Peyer's patch (tissue), 4 donors: ENCODE measurements at regions not wholly inside any gene's neighbourhood (a gene's known extent, or its start where the extent isn't known, plus 50 kb on each side); places are given as distances from the start of the nearest gene placed in this dataset.

Experiments used
- DNase-seq, 3 donors: peaks; one replicate each; pipeline ENCODE4 v3.0.0-alpha.2; 2017 to 2019
- H3K27ac ChIP-seq, 4 donors: fragments of 200-600 bp; sonication (generic); one replicate each; pipeline ENCODE4 v1.5.1; 2016 to 2019
- H3K27me3 ChIP-seq, 2 donors: fragments of 200-600 bp; sonication (generic); one replicate each; pipeline ENCODE4 v1.5.1; 2019
- H3K36me3 ChIP-seq, 3 donors: fragments of 200-600 bp; sonication (generic); one replicate each; pipeline ENCODE4 v1.5.1; 2016 to 2019
- H3K4me1 ChIP-seq, 4 donors: fragments of 200-600 bp; sonication (generic); one replicate each; pipeline ENCODE4 v1.5.1; 2016 to 2019
- H3K4me3 ChIP-seq, 4 donors: fragments of 200-600 bp; sonication (generic); 1 replicate in 3 of 4; 2 replicates in 1 of 4; pipeline ENCODE4 v1.5.1; 2016 to 2019; ENCODE audit warnings: mild to moderate bottlenecking in 1 of 4
- H3K9me3 ChIP-seq, 4 donors: fragments of 200-600 bp; sonication (generic); one replicate each; pipeline ENCODE4 v1.5.1; 2016 to 2019; ENCODE audit warnings: mild to moderate bottlenecking in 1 of 4
- POLR2A ChIP-seq, 2 donors: fragments of 450-650 bp; IDR thresholded peaks; one replicate each; pipeline ENCODE4 v1.5.1; 2017; ENCODE audit warnings: antibody characterized with exemption in 2 of 2, mild to moderate bottlenecking in 2 of 2, moderate library complexity in 2 of 2
- TF ChIP-seq, protein P1 (sequence below), 6 experiments: fragments of 450-650 bp in 4 of 6; fragments of 200-600 bp in 2 of 6; sonication (generic) in 1 of 6; IDR thresholded peaks; one replicate each; pipeline ENCODE4 v1.5.1; 2017 to 2019; ENCODE audit warnings: antibody characterized with exemption in 6 of 6, mild to moderate bottlenecking in 3 of 6, moderate library complexity in 1 of 6

DNA sequence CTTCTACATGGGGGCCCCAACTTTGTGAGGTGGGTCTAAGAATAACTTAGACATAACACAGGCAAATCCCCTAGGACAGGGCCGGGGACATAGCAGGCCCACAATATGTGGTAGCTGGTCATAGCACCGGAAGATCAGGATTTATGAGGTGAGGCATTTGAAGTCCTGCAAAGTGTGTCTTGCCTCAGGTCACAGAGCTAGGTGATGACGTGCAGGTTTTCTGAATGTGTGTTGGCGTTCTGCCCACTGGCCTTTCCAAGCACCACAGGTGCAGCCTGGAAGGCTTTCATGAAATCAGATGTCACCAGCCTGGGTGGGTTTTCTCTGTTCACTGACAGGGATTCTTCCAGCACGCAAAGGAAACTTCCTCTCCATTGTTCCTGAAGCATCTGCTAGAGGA, 119.1 kb downstream of the LRATD1 start:
- DNase-seq = no peak
- Histone ChIP-seq H3K4me3 (no peak overlapping the region), H3K27ac (no peak overlapping the region), H3K36me3 (no peaks in the 10 kb centered on the region), H3K27me3 (no peaks in the 10 kb centered on the region), H3K9me3 (no peaks in the 10 kb centered on the region), H3K4me1 (no peaks in the 10 kb centered on the region)
- TF ChIP-seq, protein P1, sequence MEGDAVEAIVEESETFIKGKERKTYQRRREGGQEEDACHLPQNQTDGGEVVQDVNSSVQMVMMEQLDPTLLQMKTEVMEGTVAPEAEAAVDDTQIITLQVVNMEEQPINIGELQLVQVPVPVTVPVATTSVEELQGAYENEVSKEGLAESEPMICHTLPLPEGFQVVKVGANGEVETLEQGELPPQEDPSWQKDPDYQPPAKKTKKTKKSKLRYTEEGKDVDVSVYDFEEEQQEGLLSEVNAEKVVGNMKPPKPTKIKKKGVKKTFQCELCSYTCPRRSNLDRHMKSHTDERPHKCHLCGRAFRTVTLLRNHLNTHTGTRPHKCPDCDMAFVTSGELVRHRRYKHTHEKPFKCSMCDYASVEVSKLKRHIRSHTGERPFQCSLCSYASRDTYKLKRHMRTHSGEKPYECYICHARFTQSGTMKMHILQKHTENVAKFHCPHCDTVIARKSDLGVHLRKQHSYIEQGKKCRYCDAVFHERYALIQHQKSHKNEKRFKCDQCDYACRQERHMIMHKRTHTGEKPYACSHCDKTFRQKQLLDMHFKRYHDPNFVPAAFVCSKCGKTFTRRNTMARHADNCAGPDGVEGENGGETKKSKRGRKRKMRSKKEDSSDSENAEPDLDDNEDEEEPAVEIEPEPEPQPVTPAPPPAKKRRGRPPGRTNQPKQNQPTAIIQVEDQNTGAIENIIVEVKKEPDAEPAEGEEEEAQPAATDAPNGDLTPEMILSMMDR (IDR thresholded peaks at IDR 0.05) = no peak
- TF ChIP-seq POLR2A (IDR thresholded peaks at IDR 0.05) = no peak

DNA sequence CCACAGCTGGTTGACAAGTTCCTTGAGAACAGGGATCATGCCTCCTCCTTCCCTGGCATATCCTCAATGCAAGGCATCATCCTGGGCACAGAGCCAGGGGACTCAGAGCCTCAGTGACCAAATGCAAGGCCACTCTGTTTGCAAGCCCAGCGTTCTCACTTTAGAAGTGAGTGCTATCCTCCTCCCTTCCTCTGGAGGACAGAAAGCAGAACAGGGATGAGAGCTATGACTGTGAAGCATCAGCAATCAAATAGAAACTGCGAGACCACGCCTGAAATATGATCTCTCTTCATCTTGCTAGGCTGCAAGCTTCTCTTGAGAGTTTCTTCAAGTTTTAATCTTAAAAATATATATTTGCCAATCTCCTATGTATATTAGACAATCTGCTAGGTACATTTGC, 119.8 kb downstream of the LRATD1 start:
- Histone ChIP-seq H3K4me1 (no peaks in the 10 kb centered on the region), H3K4me3 (no peak overlapping the region), H3K9me3 (no peaks in the 10 kb centered on the region), H3K27ac (no peak overlapping the region), H3K27me3 (no peaks in the 10 kb centered on the region), H3K36me3 (no peaks in the 10 kb centered on the region)
- no peak for TF ChIP-seq POLR2A (IDR thresholded peaks at IDR 0.05)
- TF ChIP-seq, protein P1 (IDR thresholded peaks at IDR 0.05) = no peak
- no peak for DNase-seq

DNA sequence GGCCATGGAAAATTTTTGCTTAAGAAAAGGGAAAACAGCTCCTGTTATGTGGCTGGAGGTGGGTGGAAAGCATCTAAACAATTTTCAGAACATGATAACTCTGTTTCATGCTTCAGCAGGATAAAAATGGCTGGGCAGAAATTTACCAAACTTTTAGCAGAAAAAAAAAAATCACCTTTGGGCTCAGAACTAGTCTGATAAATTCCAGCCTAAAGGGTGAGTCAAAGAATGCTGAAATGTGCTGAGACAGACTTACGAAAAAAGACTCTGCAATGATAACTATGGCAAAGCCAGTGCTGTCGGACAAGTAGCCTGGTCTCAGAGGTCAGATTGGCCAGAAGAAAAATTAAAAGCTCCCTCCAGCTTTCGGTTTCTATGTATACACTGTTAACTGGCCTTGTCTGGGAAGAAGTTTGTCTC, 123.6 kb downstream of the LRATD1 start:
- no peak for TF ChIP-seq POLR2A (IDR thresholded peaks at IDR 0.05)
- TF ChIP-seq, protein P1 (IDR thresholded peaks at IDR 0.05) = no peak
- Histone ChIP-seq H3K27ac (peak overlapping the region in 1 of 4 donors; percentile 23), H3K9me3 (no peaks in the 10 kb centered on the region), H3K4me3 (no peak overlapping the region), H3K27me3 (no peaks in the 10 kb centered on the region), H3K4me1 (no peaks in the 10 kb centered on the region), H3K36me3 (no peaks in the 10 kb centered on the region)
- DNase-seq = no peak

DNA sequence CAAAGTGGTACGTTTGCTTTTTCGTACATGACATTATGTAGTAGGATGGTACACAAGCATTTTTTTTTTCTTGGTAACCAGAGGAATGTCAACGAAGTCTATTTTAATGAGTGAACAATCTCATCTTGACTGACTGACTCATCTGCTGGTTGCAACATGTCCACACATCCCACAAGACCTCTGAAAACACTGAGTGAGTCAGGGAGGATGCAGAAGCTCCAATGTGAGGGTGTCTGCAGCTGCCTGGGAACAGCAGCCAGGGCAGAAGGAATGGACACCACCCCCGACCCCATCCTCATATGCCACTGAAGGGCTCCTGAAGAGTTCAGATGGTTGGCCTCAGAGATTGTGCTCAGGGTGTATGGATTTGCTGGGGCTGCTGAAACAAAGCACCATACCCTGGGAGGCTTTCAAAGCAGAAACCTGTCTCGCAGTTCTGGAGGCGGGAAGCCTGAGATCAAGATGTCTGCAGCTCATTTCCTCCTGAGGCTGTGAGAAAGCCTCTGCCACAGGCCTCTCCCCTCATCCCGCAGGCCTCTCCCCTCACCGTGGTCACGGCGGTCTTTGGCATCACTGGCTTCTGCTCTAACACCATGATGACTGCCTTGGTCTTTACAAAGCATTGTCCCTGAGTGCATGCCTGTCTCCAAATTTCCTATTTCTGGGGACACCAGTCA, 124.6 kb downstream of the LRATD1 start:
- TF ChIP-seq POLR2A (IDR thresholded peaks at IDR 0.05) = no peak
- TF ChIP-seq, protein P1 (IDR thresholded peaks at IDR 0.05) = no peak
- no peaks in the 10 kb centered on the region for H3K27me3 ChIP-seq
- no peaks in the 10 kb centered on the region for H3K4me1 ChIP-seq
- no peak overlapping the region for H3K4me3 ChIP-seq
- no peaks in the 10 kb centered on the region for H3K9me3 ChIP-seq
- H3K27ac ChIP-seq = no peak overlapping the region
- H3K36me3 ChIP-seq = no peaks in the 10 kb centered on the region
- no peak for DNase-seq

DNA sequence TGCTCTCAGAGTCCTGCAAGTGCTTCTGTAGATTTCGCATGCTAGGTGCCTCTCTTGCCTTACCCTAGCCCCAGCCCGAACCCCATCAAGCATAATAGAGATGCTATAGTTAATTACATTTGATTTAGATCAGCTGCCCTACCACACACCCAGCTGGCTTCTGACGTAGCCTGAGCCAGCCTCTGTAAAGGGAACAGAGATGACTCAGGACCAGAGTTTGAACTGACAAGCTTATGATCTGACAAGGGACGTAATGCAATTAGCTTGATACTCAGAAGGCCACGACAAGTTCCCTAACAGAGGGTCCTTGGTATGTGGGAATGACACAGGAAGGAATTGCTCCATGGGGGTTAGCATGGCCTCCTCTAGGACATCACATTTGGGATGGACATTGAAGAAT, 126.6 kb downstream of the LRATD1 start:
- Histone ChIP-seq H3K27me3 (no peaks in the 10 kb centered on the region), H3K36me3 (no peaks in the 10 kb centered on the region), H3K9me3 (no peaks in the 10 kb centered on the region), H3K27ac (no peak overlapping the region), H3K4me1 (no peaks in the 10 kb centered on the region), H3K4me3 (no peak overlapping the region)
- no peak for DNase-seq
- TF ChIP-seq, protein P1 (IDR thresholded peaks at IDR 0.05) = no peak
- TF ChIP-seq POLR2A (IDR thresholded peaks at IDR 0.05) = no peak

DNA sequence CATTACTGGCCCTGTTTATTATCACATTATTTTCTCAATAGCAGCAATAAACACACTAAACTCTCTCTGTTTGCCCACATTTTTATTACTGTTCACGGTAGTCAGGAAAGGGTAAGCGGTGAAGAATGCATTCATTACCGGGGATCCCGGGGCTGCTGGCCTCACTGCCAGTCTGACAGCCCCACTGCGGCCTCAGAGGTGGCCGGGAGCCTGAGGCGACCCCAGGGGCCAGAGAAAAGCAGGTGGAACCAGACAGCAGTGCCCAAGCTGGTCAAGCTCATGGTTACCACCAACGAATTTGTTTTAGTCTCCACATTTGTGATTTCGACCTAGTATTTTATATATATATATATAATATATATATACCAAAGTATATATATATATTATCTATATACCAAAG, 127.7 kb downstream of the LRATD1 start:
- Histone ChIP-seq H3K4me3 (no peak overlapping the region), H3K36me3 (no peaks in the 10 kb centered on the region), H3K27ac (no peak overlapping the region), H3K9me3 (no peaks in the 10 kb centered on the region), H3K4me1 (no peaks in the 10 kb centered on the region), H3K27me3 (no peaks in the 10 kb centered on the region)
- no peak for DNase-seq
- TF ChIP-seq, protein P1 (IDR thresholded peaks at IDR 0.05) = no peak
- no peak for TF ChIP-seq POLR2A (IDR thresholded peaks at IDR 0.05)
